Fibroblast of skin of right quadriceps (primary cell): ENCODE measurements at regions not wholly inside any gene's neighbourhood (a gene's known extent, or its start where the extent isn't known, plus 50 kb on each side); places are given as distances from the start of the nearest gene placed in this dataset.
A peak's percentile ranks its signal among the peaks of the same experiment; 100 is the strongest.

ENCODE experiments used
- DNase-seq: peaks from one replicate; pipeline ENCODE4 v3.0.0-alpha.2; 2013

DNA sequence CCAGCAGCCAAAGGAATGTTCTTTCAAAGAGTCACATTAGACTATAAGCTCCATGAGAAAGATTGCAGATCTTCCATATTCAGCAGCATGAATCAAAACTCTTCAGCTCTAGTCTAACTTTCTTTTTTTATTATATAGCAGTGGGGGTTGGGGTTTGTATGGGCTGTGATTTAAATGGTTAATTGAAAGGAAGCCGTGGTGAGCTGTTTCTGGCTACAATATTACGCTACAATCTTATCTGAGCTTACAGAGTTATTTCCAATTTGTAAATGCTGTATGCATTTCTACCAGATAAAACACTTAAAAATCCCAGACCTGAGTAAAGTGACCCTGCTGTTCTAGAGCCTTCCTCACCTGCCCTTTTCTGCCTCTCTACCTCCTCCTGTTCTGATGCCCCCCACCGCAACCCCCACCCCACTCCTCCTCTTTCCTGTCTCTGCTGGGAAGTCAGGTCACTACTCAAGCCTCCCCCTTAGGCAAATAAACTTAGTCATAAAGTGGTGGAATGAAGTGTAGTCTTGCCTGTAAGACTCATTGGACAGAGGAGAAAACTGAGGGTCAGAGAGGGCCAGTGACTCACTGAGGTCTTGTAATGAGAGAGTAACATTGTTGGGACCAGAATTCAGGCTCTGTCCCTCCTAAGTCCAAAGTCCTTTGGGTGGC lies 1089.5 kb downstream of the BCL11B start:
- peak; percentile 44 for DNase-seq

DNA sequence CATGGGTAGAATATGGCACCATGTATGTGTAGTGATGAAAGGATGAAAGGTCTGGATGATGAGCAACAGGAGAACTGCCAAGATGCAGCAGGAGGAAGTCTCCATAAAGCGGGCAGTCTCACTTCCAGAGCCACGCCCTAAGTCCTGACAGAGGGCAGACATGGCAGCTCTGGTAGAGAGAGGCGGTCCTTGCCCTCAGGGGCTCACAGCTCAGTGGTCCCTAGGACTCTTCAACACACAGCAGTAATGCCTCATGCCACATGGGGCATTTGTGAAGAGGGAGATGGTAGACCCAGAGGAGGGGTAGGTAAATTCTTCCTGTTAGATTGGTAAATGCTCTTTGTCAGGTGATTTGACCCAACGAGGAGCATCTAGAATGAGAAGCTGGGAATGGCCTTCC lies 1088.4 kb downstream of the BCL11B start:
- DNase-seq, result no peak

DNA sequence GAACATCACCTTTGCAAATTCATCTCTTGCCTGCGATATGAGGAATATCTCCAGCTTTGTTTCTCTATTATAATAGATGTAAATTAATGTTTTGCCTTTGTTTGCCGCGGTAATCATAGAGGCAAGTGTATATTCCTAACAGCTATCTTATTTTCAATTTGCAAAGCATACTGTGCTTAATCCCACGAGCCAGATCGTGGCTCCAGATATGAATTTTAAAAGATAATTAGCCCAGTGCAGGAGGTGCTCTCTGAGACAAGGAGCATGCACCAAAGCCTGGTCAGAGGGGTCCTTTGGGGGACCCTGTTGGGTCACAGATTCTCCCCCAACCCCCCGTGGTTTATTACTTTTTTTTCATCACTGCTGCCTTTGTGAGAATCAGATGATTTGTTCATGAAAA lies 1087.5 kb downstream of the BCL11B start:
- DNase-seq, result no peak

DNA sequence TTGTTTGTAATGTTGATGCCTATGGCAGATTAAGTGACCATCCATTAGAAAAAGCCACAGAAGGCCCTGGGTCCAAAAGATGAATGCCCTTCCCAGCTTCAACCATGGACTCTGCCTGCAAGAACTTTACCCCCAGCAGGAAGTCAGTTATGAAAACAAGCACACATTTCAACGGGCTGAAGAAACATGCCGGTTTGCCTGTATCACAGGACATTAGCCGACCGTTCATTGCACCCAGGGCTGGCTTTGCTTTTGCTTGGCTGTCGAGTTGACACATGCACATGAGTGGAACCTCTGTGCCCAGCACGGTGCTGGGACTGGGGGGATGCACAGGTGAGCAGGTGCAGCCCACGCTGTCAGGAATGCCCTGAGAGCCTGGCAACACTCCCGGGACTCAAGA lies 1087.0 kb downstream of the BCL11B start:
- DNase-seq, result no peak

DNA sequence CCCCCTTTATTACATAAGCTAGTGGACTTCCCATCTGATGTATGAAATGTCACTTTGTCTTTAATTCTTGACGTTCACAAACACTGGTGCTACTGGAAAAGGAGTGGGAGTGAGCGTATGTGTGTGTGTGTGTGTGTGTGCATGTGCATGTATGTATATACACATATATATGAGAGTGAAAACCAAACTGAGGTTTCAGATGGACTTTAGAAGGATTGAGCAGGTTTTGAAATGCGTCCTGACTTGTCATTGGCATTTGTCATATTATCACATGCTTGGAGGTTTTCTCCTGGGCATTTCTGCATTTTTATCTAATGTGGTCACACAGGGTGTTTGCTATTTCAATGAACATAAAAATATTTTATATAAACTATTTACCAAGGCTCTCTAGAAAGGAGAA lies 1085.9 kb downstream of the BCL11B start:
- DNase-seq, result no peak

DNA sequence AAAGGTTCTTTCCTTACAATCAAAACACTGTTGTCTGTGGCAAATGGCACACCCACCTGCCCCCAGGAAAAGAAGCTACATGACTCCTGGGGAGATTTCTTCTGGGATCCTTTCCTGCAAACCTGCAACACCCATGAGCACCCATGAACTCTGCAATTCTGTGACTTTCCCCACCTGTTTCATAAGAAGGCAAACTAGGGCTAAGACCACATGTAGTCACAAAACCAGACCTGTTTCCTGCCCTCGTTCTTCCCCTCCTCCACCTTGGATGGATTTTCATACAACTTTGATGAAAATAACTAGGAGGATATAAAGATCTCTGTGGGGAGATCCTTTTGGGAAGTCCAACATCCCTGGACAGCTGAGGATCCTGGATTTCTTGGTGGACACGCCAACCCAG lies 1084.7 kb downstream of the BCL11B start:
- DNase-seq, result no peak

DNA sequence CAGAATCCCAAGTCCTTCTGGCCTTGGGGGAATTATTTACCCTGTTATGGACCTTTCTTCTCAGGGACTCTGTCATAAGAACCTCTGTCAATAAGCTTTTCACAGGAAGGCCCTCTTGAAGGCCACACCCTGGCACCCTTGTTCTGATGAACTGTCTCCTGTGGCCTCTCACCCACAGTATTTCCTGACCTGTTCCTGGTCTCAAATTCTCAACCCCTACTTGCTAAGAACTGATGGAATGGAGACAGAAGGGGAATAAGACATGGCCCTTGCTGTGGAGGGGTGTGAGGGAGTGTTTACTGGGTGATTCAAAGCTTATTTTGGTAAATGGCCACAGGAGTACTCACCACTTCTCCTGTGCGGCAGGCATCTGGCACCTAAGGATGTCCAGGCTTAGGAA lies 1082.9 kb downstream of the BCL11B start:
- no peak for DNase-seq

DNA sequence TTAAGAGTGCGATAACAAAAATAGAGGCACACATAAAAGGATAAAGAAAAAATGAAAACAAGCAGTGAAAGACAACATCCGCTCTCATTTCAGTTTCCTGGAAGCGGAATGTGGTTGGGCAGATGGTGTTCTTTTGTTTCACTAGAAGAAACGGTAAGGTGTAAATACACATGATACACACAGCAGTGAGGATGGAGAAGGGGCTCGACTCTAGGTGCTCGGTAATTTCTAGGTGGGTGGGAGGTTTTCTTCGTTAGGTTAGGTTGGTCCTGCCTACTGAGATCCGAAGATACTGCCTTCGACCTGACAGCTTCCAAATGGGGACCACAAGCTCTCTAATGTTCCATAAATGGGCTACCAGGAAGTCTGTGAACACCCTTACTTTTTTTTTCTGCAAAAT lies 1082.5 kb downstream of the BCL11B start:
- DNase-seq, result no peak

DNA sequence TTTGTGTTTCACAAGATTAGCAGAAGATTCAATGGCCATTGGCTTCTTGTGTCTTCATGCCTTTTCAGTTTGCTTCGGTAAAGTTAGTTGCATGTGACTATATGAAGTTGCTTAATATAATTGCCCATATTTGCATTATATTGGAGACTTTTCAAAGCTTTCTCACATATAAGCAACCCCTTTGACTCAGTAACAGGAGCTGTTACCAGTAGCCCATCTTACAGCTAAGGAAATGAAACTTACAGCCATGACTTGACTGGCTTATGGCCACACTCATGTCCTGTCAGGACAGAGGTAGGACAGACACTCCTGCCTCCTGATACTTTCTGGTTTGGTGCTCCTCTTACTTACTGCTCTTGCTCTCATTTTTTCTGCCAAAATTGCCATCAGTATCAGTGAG lies 1082.1 kb downstream of the BCL11B start:
- DNase-seq, result no peak

DNA sequence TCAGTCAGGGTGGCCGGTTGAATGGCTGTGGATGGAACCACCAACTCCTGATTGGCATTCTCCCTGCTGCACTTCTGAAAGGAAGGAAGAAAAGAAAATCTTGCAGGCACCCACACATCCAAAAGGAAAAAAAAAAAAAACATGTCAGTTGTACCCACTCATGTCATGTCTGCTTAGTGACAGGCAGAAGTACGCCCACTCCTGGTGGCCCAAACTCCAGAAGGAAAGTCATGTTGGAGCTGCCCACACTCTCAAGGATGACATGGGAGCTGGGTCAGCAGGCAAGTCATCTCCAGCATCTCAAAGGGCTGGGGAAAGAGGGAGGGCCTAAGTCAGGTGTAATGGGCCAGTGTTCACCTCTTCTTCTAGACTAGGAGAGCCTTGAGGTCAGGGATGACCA lies 1079.1 kb downstream of the BCL11B start:
- DNase-seq, result no peak

DNA sequence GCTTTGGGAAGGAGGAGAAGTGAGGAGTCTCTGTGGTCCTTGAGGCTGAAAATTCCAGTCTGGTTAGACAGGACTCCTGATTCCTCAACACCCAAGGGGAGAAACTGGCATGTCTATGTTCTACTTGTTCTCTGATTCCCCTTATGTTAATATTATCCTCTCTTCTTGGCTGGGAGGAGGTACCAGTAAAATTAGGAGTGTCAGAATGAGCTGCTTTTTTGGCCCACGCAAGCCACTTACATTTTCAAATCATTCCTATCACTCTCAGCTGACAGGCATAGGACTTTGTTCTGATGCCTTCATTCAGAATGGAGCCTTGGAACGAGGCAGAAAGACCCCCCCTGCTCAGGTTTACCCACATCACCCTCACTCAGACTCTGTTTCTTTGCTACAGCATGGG lies 1077.2 kb downstream of the BCL11B start:
- no peak for DNase-seq

DNA sequence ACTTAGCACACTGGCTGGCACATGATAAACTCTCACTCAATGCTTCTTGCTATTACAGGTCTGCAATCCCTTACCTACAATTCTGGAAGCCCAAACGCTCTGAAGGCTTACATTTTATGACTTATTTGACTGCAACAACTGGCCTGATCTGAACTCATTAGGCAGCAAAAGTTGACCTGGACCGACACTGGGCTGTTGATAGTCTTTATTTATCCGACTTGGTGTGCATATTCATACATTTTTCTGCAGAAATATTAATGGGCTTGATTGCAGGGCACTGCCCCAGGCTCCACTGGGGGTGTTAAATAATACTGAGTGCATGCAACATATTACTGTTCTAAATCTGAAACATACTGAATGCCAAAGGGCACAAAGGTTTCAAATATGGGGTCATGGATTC lies 1076.7 kb downstream of the BCL11B start:
- no peak for DNase-seq

DNA sequence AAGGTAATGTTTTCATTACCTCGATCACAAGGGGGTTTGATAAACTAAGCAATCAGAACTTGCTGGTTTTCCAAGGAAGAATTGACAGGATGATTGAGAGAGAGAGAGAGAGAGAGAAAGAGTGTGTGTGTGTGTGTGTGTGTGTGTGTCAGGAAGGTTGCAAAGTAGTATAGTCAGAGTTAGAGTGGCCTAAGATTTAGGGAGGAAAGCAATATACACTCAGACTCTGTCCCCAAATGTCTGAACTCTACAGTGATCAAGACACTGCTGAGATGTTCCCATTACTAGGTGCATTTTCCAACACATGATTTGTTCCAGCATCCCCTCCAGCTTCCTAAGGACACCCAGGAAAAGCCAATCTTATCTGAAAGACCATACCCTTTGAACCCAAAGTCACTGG lies 1074.1 kb downstream of the BCL11B start:
- DNase-seq, result no peak

DNA sequence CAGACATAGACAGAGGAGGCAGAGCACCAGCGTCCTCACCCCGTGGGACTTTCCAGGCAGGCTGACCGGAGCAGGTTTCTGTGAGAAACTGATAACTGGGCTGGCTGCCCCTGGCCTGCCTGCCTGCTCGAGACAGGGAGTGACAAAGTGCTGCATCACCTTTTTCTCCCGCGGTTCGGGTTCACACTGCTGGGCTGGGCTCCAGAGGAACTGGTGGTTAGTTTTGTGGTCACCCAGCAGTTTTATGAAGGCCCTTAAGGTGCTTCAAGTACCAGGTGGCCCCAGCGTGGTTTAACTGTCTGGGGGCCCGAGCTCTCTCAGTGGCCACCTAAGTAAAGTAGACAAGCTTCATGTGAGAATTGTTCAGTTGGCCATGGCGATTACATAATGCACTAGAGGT lies 1073.6 kb downstream of the BCL11B start:
- no peak for DNase-seq

DNA sequence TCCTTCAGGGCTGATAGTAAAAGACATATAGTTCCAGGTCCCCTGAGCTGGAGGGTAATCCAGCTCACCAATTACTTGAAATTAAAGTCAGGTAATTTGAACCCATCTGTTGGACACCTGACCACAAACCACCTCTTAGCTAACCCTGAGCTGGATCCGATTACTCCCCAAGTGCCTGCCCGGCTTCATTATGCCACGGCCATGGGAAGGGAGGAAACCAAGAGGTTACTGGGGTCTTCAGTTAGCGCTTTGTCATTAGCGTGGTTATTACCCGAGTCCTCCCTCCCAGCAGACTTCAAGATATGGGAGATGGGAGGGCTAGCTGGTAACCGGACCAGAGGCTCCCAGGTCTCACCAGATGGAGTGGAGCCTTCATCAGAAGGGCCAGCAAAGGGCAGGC lies 1071.4 kb downstream of the BCL11B start:
- DNase-seq, result no peak

DNA sequence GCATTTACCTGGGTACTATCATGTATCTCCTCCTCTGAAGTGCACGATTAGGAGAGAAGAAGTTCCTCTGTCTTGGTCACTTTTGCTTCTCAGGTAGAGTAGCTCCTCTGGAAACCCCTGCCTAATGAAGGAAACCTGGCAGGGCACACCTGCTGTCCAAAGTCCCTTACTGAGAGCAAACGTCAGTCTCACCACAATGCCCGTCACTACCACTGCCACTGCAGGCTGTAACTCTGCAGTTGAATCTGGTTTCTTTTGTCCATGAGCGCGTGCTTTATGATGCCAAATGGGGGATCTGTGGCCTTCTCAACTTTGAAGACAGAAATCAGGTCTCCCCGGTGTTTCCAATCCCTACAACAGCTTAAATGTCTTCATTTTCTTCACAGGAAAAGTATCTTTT lies 1068.6 kb downstream of the BCL11B start:
- no peak for DNase-seq

DNA sequence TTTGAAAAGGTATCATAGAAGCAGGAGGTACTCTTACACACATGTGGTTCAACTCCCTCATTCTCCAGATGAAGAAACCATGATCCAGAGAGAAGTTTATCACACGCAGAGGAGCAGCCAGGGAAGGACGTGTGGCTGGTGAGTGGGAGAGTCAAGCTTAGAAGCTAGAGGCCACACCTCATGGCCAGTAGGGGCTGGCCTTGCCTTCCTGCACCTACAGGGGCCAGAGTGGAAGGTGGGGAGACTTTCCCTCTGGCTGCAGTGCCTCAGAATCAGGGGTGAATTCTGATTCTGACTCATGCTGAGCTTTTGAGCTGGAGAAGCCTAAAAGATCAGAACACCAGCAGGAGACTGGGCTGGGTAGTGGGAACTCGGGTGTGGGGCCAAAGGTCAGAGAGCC lies 1067.9 kb downstream of the BCL11B start:
- no peak for DNase-seq

DNA sequence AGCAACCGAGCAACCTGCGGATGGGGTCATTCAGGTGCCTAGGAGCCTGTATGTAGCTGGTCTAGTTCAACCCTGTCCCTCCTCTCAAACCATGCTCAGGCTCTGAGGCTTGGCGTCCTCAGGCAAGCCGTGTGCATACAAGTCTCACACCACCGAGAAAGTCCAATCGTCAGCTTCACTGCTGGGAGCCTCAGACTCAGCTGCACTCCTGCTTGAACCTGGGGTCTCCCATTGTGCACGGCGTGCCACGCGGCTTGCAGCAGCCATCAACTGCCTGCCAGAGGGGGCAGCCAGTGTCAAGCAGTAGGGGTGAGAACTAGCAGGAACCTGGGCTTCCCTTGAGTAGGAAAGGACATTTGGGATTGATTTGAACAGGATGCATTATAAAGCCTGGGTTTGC lies 1064.6 kb downstream of the BCL11B start:
- no peak for DNase-seq

DNA sequence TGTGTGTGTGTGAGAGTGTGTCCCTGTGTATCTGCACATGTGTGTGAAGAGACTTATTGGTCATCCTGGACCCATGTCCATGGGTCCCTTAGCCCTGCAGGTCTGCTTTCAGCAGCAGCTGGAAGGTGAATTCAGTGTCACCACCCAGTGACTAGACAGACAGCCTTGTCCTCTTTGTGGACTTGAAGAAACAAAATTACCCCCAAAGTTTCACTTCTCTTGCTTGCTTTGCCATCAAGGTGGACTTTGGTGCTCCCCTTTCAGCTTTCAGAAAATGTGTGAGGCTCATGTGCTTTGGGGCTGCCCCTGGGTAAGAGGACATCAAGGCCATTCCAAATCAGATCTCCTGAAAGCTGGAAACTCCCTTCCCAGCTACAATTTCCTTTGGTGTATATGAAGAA lies 1063.8 kb downstream of the BCL11B start:
- no peak for DNase-seq

DNA sequence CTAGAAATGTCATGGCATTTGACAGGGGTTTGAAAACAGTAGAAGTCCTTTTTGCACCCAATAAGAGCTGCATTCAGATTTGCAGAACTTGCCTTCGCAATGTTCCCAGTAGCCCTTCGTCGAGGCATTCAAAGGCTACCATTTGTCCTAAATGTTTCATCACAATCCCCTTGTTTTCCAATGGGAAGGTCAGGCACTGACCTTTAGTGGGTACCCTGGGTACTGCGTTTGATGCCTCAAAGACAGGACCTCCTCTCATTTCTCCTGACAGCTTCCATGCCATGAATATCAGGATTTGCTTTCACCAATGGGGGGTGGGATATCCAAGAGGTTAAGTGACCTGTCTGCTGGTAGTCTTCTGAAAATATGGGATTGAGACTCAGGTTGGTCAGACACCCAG lies 1063.1 kb downstream of the BCL11B start:
- DNase-seq, result no peak

DNA sequence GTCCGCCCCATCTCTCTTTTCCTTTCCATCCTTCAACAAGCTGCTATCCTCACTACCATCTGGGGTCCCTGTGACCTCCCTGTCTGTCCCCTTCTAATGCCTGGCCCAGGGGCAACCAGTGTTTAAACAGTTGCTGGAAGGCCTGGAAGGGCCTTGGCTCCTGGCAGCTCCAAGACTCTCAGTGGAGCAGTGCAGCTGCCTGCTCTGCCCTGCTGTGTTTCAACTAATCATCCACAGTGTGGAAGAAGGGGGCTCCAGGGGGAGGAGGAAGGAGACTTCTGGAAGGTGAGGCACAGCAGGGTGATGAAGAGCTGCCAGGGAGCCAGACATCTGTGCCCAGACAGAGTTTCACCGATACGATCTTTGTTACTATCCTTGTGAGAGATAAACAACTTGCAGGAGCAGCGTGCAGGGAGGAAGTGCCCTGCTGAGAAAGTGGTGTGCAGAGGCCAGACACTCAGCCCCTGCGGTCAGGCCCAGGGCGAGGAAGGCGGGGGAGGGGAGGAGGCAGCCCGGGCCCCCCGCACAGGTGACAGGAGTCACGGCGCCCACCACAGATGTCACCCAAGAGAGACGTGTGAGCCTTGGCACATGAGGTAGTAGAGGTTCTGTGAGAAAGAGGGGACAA lies 1061.8 kb downstream of the BCL11B start:
- DNase-seq, result no peak

DNA sequence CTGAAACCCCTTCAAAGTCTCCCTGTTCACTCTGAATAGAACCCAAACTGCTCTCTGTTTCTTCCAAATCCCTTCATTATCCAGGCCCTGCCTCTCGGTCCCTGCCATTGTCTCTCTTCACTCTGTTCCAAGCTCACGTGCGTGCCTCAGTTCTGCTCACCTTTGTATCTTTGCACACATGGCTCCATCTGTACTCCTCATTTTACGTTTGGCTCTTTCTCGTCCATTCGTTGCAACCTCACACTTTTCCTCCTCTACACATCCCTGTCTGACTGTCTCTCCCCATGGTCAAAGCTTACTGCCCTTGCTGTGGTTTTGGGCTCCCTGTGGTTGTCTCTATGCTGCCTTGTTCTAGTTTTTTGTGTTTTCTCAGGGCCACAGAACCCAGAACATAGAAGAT lies 1054.5 kb downstream of the BCL11B start:
- DNase-seq, result no peak

DNA sequence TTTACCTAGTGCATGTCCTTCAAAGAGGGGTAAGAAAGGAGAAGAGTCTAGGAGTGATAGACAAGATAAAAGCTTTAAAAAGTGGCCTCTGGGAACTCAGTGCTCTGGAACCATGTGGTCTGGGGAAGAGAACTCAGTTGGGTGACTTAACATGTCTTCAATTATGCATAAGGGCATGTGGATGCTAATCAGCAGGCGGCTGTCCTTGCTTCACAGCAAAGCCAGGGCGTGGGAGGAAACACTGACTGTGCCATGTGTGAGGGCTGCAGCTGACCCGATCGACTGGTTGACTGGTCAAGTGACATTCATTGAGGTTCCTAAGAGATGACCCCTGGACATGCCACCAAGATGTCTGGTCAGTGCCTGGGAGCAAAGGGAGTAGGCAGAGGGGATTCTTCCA lies 1053.8 kb downstream of the BCL11B start:
- DNase-seq, result no peak

DNA sequence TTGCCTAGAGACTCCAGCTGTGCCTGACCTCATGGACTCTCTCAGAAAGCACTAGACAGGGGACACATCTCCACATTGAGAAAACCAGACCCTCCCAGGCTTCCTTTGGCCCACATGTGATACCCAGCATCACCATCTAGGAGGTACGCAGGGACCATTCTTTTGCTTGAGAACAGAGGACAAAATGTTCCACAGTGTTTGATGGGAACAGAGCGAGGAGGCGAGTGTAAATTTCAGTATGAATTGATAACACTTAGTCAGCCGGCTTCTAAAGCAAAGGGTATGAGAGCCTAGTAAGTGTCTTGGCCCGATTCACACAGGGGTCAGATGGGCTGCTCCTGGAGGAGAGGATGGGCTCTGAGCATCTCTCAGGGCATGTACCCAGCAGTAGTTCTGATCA lies 1052.4 kb downstream of the BCL11B start:
- DNase-seq, result no peak

DNA sequence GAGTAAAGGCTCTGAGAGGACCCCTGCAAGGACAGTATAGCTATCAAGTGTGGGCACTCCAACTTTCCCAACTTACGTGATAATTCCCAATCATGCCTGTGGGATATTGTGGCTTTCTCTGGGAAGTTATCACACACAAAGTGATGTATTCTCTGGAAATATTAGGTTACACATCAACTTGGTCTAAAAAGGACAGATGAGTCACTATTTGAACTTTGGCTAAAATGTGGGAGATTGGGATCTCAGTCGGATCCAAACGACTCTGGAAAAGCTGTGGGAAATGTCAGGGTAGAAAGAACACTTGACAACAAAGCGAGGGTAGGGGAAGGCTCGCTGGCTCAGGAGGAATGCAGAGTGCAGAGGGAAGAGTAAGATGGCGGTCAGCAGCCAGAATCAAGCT lies 1048.9 kb downstream of the BCL11B start:
- DNase-seq, result no peak
